GM12891 (cell line): ENCODE measurements at regions not wholly inside any gene's neighbourhood (a gene's known extent, or its start where the extent isn't known, plus 50 kb on each side); places are given as distances from the start of the nearest gene placed in this dataset.

Source experiments
- DNase-seq: peaks from one replicate; pipeline ENCODE4 v3.0.0; 2011; ENCODE audit warnings: low spot score; ENCODE audit not compliant: insufficient read length
- FAIRE-seq: peaks from 2 replicates; lab custom pipeline; 2011; peaks lifted over from hg19 to GRCh38; lab: Jason Lieb, UNC
- PAX5 ChIP-seq: IDR thresholded peaks from 2 replicates; pipeline ENCODE4 v1.6.1; 2011; ENCODE audit warnings: low read length, moderate library complexity, mild to moderate bottlenecking; ENCODE audit not compliant: insufficient read depth, severe bottlenecking
- POLR2A ChIP-seq: IDR thresholded peaks from 2 replicates; pipeline ENCODE4 v1.6.1; 2011; ENCODE audit warnings: low read depth, low read length, control low read depth
- POLR2AphosphoS5 ChIP-seq: IDR thresholded peaks from 2 replicates; pipeline ENCODE4 v1.6.1; 2011; ENCODE audit warnings: low read depth, low read length, control low read depth
- POU2F2 ChIP-seq: IDR thresholded peaks from 2 replicates; pipeline ENCODE4 v1.6.1; 2011; ENCODE audit warnings: low read depth, mild to moderate bottlenecking, control low read depth, low read length, moderate library complexity
- SPI1 ChIP-seq: IDR thresholded peaks from 2 replicates; pipeline ENCODE4 v1.6.1; 2011; ENCODE audit warnings: low read depth, low read length, control low read depth
- TAF1 ChIP-seq: IDR thresholded peaks from 2 replicates; pipeline ENCODE4 v1.6.1; 2011; ENCODE audit warnings: low read depth, low read length, control low read depth

GRCh38 chr14:27078191-27078590 lies 480.4 kb upstream of the NOVA1 start:
- no peak for DNase-seq
- no peak for TF ChIP-seq SPI1
- TF ChIP-seq PAX5, result no peak
- TF ChIP-seq POLR2A, result no peak
- no peak for TF ChIP-seq TAF1
- TF ChIP-seq POLR2AphosphoS5, result no peak
- no peak for TF ChIP-seq POU2F2
- no peak for FAIRE-seq

GRCh38 chr14:27079716-27080115 lies 481.9 kb upstream of the NOVA1 start:
- TF ChIP-seq TAF1 (no peak), POLR2A (no peak), POLR2AphosphoS5 (no peak), SPI1 (no peak), POU2F2 (no peak), PAX5 (no peak)
- no peak for FAIRE-seq

GRCh38 chr14:27085500-27085899 lies 487.7 kb upstream of the NOVA1 start:
- no peak for TF ChIP-seq POU2F2
- no peak for TF ChIP-seq POLR2A
- DNase-seq, result no peak
- FAIRE-seq, result no peak

More at GRCh38 chr14:27079716-27080115, 481.9 kb upstream of the NOVA1 start:
- DNase-seq, result no peak

GRCh38 chr14:27090716-27091115 lies 492.9 kb upstream of the NOVA1 start:
- DNase-seq (no peak), FAIRE-seq (no peak)
- TF ChIP-seq PAX5 (no peak), SPI1 (no peak), POLR2AphosphoS5 (no peak), POLR2A (no peak), TAF1 (no peak), POU2F2 (no peak)

GRCh38 chr14:27091973-27092372 lies 494.1 kb upstream of the NOVA1 start:
- TF ChIP-seq POLR2A (no peak), PAX5 (no peak), TAF1 (no peak), SPI1 (no peak), POLR2AphosphoS5 (no peak), POU2F2 (no peak)
- DNase-seq, result no peak
- FAIRE-seq, result no peak

- DNase-seq, result no peak
- TF ChIP-seq SPI1, result no peak
- TF ChIP-seq PAX5, result no peak
- no peak for TF ChIP-seq POLR2A
- no peak for TF ChIP-seq TAF1
- TF ChIP-seq POU2F2, result no peak
- no peak for TF ChIP-seq POLR2AphosphoS5
- no peak for FAIRE-seq
Measured at GRCh38 chr14:27096091-27096490, 498.3 kb upstream of the NOVA1 start.

GRCh38 chr14:27098451-27098850 lies 500.6 kb upstream of the NOVA1 start:
- FAIRE-seq, result no peak
- no peak for TF ChIP-seq POLR2AphosphoS5
- no peak for TF ChIP-seq POLR2A
- no peak for TF ChIP-seq POU2F2
- TF ChIP-seq TAF1, result no peak
- DNase-seq, result no peak

- TF ChIP-seq POLR2A, result no peak
- no peak for TF ChIP-seq POLR2AphosphoS5
- no peak for TF ChIP-seq POU2F2
- TF ChIP-seq SPI1, result no peak
- TF ChIP-seq PAX5, result no peak
- TF ChIP-seq TAF1, result no peak
- FAIRE-seq (no peak), DNase-seq (no peak)
Measured at GRCh38 chr14:27114180-27114579, 516.3 kb upstream of the NOVA1 start.

GRCh38 chr14:27123162-27123561 lies 525.3 kb upstream of the NOVA1 start:
- no peak for FAIRE-seq
- no peak for TF ChIP-seq SPI1
- no peak for DNase-seq

- DNase-seq (no peak), FAIRE-seq (no peak)
Measured at GRCh38 chr14:27127838-27128237, 530.0 kb upstream of the NOVA1 start.

More at GRCh38 chr14:27127838-27128237, 530.0 kb upstream of the NOVA1 start:
- TF ChIP-seq TAF1 (no peak), POLR2A (no peak), POLR2AphosphoS5 (no peak)
